ENCODE measurements at regions not wholly inside any gene's neighbourhood (a gene's known extent, or its start where the extent isn't known, plus 50 kb on each side); places are given as distances from the start of the nearest gene placed in this dataset.

DNA sequence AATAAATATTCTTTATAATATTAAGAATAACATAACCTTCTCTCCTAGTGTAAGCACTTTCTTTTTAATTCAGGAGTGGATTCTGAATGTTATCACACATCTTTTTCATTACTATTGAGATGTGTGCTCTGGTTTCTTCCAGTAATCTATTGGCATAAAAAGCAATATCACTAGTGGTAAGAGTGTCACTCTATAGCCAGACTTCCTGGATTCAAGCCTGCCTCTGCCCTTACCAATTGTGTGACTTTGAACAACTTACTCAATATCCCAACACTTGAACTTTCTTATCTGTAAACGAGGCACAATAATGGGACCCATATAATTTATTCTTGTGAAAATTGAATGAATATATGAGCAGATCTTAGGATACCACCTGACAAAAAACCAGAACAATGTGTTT, 71.0 kb downstream of the SEM1 start:
- Histone ChIP-seq H3K9ac (ENCODE audit: low read length) (no peak overlapping the region), H4K20me1 (ENCODE audit: insufficient read depth, low read length) (no peaks in the 10 kb centered on the region), H3K79me2 (ENCODE audit: low read length) (no peaks in the 10 kb centered on the region), H3K9me3 (ENCODE audit: insufficient read depth, low read length) (no peaks in the 10 kb centered on the region), H3K4me3 (ENCODE audit: low read length) (no peak overlapping the region), H3K36me3 (replicated peaks; ENCODE audit: low read depth, low read length) (no peaks in the 10 kb centered on the region), H2AFZ (ENCODE audit: low read depth, low read length) (no peak overlapping the region), H3K27me3 (ENCODE audit: low read depth, low read length) (no peaks in the 10 kb centered on the region), H3K4me1 (ENCODE audit: low read length) (no peaks in the 10 kb centered on the region), H3K4me2 (ENCODE audit: low read length) (no peak overlapping the region), H3K27ac (ENCODE audit: low read length) (no peak overlapping the region)
- TF ChIP-seq CTCF (IDR thresholded peaks at IDR 0.05; ENCODE audit: low read depth, low read length) = no peak
- no peak for TF ChIP-seq EZH2phosphoT487 (IDR thresholded peaks at IDR 0.05; ENCODE audit: low read depth)

DNA sequence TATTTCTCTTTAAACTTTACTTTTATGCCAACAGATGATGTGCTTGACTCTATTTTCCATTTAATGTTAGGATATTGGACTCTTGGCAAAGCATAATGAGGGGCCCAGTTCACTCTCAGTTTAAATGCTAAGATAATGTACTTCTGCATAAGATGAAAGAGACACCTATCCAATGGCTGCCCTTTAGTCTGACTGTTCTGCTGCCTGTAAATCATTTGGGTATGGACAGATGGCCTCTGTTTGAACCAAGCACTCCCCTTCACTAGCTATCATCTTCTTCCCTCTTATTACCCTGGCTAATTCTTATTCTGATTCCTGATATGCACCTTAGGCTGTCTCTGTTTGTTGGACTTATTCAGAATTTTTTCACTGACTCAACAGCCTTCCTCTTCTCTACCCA, 72.1 kb downstream of the SEM1 start:
- Histone ChIP-seq H3K9ac (ENCODE audit: low read length) (no peak overlapping the region), H3K36me3 (replicated peaks; ENCODE audit: low read depth, low read length) (no peaks in the 10 kb centered on the region), H3K9me3 (ENCODE audit: insufficient read depth, low read length) (no peaks in the 10 kb centered on the region), H3K4me1 (ENCODE audit: low read length) (no peaks in the 10 kb centered on the region), H3K27ac (ENCODE audit: low read length) (no peak overlapping the region), H3K4me2 (ENCODE audit: low read length) (no peak overlapping the region), H3K79me2 (ENCODE audit: low read length) (no peaks in the 10 kb centered on the region), H4K20me1 (ENCODE audit: insufficient read depth, low read length) (no peaks in the 10 kb centered on the region), H3K27me3 (ENCODE audit: low read depth, low read length) (no peaks in the 10 kb centered on the region), H2AFZ (ENCODE audit: low read depth, low read length) (no peak overlapping the region), H3K4me3 (ENCODE audit: low read length) (no peak overlapping the region)
- TF ChIP-seq CTCF (IDR thresholded peaks at IDR 0.05; ENCODE audit: low read depth, low read length) (no peak), EZH2phosphoT487 (IDR thresholded peaks at IDR 0.05; ENCODE audit: low read depth) (no peak)

GRCh38 chr7:96636979-96637378, 72.7 kb downstream of the SEM1 start:
- H3K9me3 ChIP-seq (ENCODE audit: insufficient read depth, low read length) = no peaks in the 10 kb centered on the region
- TF ChIP-seq EZH2phosphoT487 (IDR thresholded peaks at IDR 0.05; ENCODE audit: low read depth) (no peak), CTCF (IDR thresholded peaks at IDR 0.05; ENCODE audit: low read depth, low read length) (no peak)
- no peak overlapping the region for H3K9ac ChIP-seq (ENCODE audit: low read length)
- no peak overlapping the region for H3K4me2 ChIP-seq (ENCODE audit: low read length)
- H3K4me3 ChIP-seq (ENCODE audit: low read length) = no peak overlapping the region
- H4K20me1 ChIP-seq (ENCODE audit: insufficient read depth, low read length) = no peaks in the 10 kb centered on the region
- no peaks in the 10 kb centered on the region for H3K79me2 ChIP-seq (ENCODE audit: low read length)
- no peaks in the 10 kb centered on the region for H3K27me3 ChIP-seq (ENCODE audit: low read depth, low read length)
- no peak overlapping the region for H2AFZ ChIP-seq (ENCODE audit: low read depth, low read length)
- H3K27ac ChIP-seq (ENCODE audit: low read length) = no peak overlapping the region
- no peaks in the 10 kb centered on the region for H3K36me3 ChIP-seq (replicated peaks; ENCODE audit: low read depth, low read length)
- H3K4me1 ChIP-seq (ENCODE audit: low read length) = no peaks in the 10 kb centered on the region

- no peaks in the 10 kb centered on the region for H4K20me1 ChIP-seq (ENCODE audit: insufficient read depth, low read length)
- H3K79me2 ChIP-seq (ENCODE audit: low read length) = no peaks in the 10 kb centered on the region
- no peak overlapping the region for H2AFZ ChIP-seq (ENCODE audit: low read depth, low read length)
- H3K36me3 ChIP-seq (replicated peaks; ENCODE audit: low read depth, low read length) = no peaks in the 10 kb centered on the region
- TF ChIP-seq EZH2phosphoT487 (IDR thresholded peaks at IDR 0.05; ENCODE audit: low read depth) (no peak), CTCF (IDR thresholded peaks at IDR 0.05; ENCODE audit: low read depth, low read length) (no peak)
- no peak overlapping the region for H3K4me3 ChIP-seq (ENCODE audit: low read length)
- H3K4me1 ChIP-seq (ENCODE audit: low read length) = no peaks in the 10 kb centered on the region
- H3K27ac ChIP-seq (ENCODE audit: low read length) = no peak overlapping the region
- H3K9me3 ChIP-seq (ENCODE audit: insufficient read depth, low read length) = no peaks in the 10 kb centered on the region
- H3K27me3 ChIP-seq (ENCODE audit: low read depth, low read length) = no peaks in the 10 kb centered on the region
- no peak overlapping the region for H3K9ac ChIP-seq (ENCODE audit: low read length)
- H3K4me2 ChIP-seq (ENCODE audit: low read length) = no peak overlapping the region
These were observed 73.2 kb downstream of the SEM1 start for GRCh38 chr7:96636342-96636860.
